HG03460 (cell line): ENCODE measurements at regions not wholly inside any gene's neighbourhood (a gene's known extent, or its start where the extent isn't known, plus 50 kb on each side); places are given as distances from the start of the nearest gene placed in this dataset.
"Not testable (repeated sequence)": the region's sequence is repeated elsewhere in the genome, so short reads cannot be mapped to it uniquely, and the experiment has no call there.

Experiments
- ATAC-seq: cut with Tn5 transposase; IDR thresholded peaks from one replicate; pipeline ENCODE4 v1.9.1; 2021; ENCODE audit not compliant: unreplicated experiment

- ATAC-seq = no peak
Measured at GRCh38 chr14:38973083-38973700, 129.8 kb downstream of the SEC23A start.

GRCh38 chr14:38972511-38972910 is 130.5 kb downstream of the SEC23A start:
- no peak for ATAC-seq

- no peak for ATAC-seq
Measured at GRCh38 chr14:38971258-38971921, 131.6 kb downstream of the SEC23A start.

- ATAC-seq = no peak
Measured at GRCh38 chr14:38964630-38965029, 138.4 kb downstream of the SEC23A start.

- ATAC-seq = no peak
Measured at GRCh38 chr14:38960946-38961531, 142.0 kb downstream of the SEC23A start.

- no peak for ATAC-seq
Measured at GRCh38 chr14:38959021-38959420, 144.0 kb downstream of the SEC23A start.

GRCh38 chr14:38958589-38958988 is 144.4 kb downstream of the SEC23A start:
- no peak for ATAC-seq

- ATAC-seq = no peak
Measured at GRCh38 chr14:38951451-38951850, 151.6 kb downstream of the SEC23A start.

- ATAC-seq = no peak
Measured at GRCh38 chr14:38950676-38951075, 152.4 kb downstream of the SEC23A start.

- no peak for ATAC-seq
Measured at GRCh38 chr14:38948576-38948975, 154.5 kb downstream of the SEC23A start.

GRCh38 chr14:38948171-38948570 is 154.9 kb downstream of the SEC23A start:
- ATAC-seq = no peak

GRCh38 chr14:38947343-38947742 is 155.7 kb downstream of the SEC23A start:
- no peak for ATAC-seq

- no peak for ATAC-seq
Measured at GRCh38 chr14:38944691-38945090, 158.3 kb downstream of the SEC23A start.

- ATAC-seq = no peak
Measured at GRCh38 chr14:38941488-38941887, 161.5 kb downstream of the SEC23A start.

GRCh38 chr14:38932653-38933000 is 170.4 kb downstream of the SEC23A start:
- ATAC-seq = not testable (repeated sequence)

GRCh38 chr14:38931969-38932652 is 170.9 kb downstream of the SEC23A start:
- no peak for ATAC-seq

GRCh38 chr14:38930898-38931297 is 172.1 kb downstream of the SEC23A start:
- ATAC-seq = no peak

- ATAC-seq = no peak
Measured at GRCh38 chr14:38930022-38930421, 173.0 kb downstream of the SEC23A start.

GRCh38 chr14:38929416-38929815 is 173.6 kb downstream of the SEC23A start:
- ATAC-seq = no peak

- not testable (repeated sequence) for ATAC-seq
Measured at GRCh38 chr14:38921893-38922292, 181.1 kb downstream of the SEC23A start.

GRCh38 chr14:38915125-38915524 is 187.9 kb downstream of the SEC23A start:
- ATAC-seq = no peak

GRCh38 chr14:38910092-38910491 is 192.9 kb downstream of the SEC23A start:
- ATAC-seq = no peak
